ENCODE measurements at regions not wholly inside any gene's neighbourhood (a gene's known extent, or its start where the extent isn't known, plus 50 kb on each side); places are given as distances from the start of the nearest gene placed in this dataset.

GRCh38 chr14:34350903-34351302 lies 111.1 kb downstream of the SPTSSA start:
- H3K4me3 ChIP-seq (replicated peaks; ENCODE audit: low read depth, low read length) = no peak overlapping the region
- no peak for DNase-seq (ENCODE audit: extremely low read depth, low read depth)
- TF ChIP-seq CTCF (IDR thresholded peaks at IDR 0.05; ENCODE audit: low read depth, low read length, missing control alignments) = no peak

DNA sequence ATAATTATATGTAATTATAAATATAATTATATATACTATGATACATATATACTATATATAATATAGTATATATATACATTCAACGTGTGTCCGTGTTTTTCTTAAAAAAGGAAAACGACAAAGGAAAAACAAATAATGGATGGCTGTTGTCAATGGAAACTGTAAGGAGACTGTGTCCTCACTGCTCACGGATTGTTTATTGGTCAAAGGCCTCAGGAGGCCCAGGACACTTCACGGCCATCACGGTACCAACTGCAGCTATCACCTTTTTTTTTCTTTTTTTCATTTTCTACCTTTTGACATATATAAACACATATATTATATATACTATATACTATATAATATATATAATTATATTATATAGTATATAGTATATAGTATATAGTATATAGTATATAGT lies 113.4 kb downstream of the SPTSSA start:
- DNase-seq (ENCODE audit: extremely low read depth, low read depth) = no peak
- H3K4me3 ChIP-seq (replicated peaks; ENCODE audit: low read depth, low read length) = no peak overlapping the region
- TF ChIP-seq CTCF (IDR thresholded peaks at IDR 0.05; ENCODE audit: low read depth, low read length, missing control alignments) = no peak

- H3K4me3 ChIP-seq (replicated peaks; ENCODE audit: low read depth, low read length) = no peak overlapping the region
- DNase-seq (ENCODE audit: extremely low read depth, low read depth) = no peak
- no peak for TF ChIP-seq CTCF (IDR thresholded peaks at IDR 0.05; ENCODE audit: low read depth, low read length, missing control alignments)
Observed at GRCh38 chr14:34347683-34348082, 114.4 kb downstream of the SPTSSA start.

- no peak for TF ChIP-seq CTCF (IDR thresholded peaks at IDR 0.05; ENCODE audit: low read depth, low read length, missing control alignments)
- no peak for DNase-seq (ENCODE audit: extremely low read depth, low read depth)
- no peak overlapping the region for H3K4me3 ChIP-seq (replicated peaks; ENCODE audit: low read depth, low read length)
Observed at GRCh38 chr14:34345718-34346465, 116.1 kb downstream of the SPTSSA start.

GRCh38 chr14:34344318-34344717 lies 117.7 kb downstream of the SPTSSA start:
- TF ChIP-seq CTCF (IDR thresholded peaks at IDR 0.05; ENCODE audit: low read depth, low read length, missing control alignments) = no peak
- no peak overlapping the region for H3K4me3 ChIP-seq (replicated peaks; ENCODE audit: low read depth, low read length)
- DNase-seq (ENCODE audit: extremely low read depth, low read depth) = no peak

GRCh38 chr14:34340025-34340625 lies 121.9 kb downstream of the SPTSSA start:
- DNase-seq (ENCODE audit: extremely low read depth, low read depth) = no peak
- no peak overlapping the region for H3K4me3 ChIP-seq (replicated peaks; ENCODE audit: low read depth, low read length)
- no peak for TF ChIP-seq CTCF (IDR thresholded peaks at IDR 0.05; ENCODE audit: low read depth, low read length, missing control alignments)
